Ovary (tissue), 3 donors: ENCODE measurements at regions not wholly inside any gene's neighbourhood (a gene's known extent, or its start where the extent isn't known, plus 50 kb on each side); places are given as distances from the start of the nearest gene placed in this dataset.

Experiments
- EP300 ChIP-seq: sonication (generic); formaldehyde crosslinking; IDR thresholded peaks from one replicate; pipeline ENCODE4 v1.6.1; 2017; ENCODE audit warnings: antibody characterized with exemption
- TF ChIP-seq, protein P1 (sequence below), 3 donors: fragments of 450-650 bp in 2 of 3; fragments of 200-600 bp in 1 of 3; IDR thresholded peaks; one replicate each; pipeline versions ENCODE4 v1.5.1 to v1.8.0; 2016 to 2022; ENCODE audit warnings: antibody characterized with exemption in 3 of 3, mild to moderate bottlenecking in 1 of 3
- donor health status: DM: no; HTN: no; CAD: no.

DNA sequence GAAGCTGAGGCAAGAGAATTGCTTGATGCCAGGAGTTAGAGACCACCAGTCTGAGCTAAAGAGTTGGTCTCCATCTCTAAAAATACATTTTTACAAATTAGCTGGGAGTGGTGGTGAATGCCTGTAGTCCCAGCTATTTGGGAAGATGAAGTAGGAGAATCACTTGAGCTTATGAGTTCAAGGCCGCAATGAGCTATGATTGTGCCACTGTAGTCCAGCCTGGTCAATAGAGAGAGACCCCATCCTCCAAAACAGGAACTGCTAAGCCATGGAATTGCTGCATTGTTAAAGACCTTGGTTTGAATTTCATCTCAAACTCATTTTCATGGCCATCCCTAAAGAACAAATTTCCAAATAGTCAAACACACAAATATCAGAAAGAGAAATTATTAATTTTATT is 113.9 kb upstream of the AGTR1 start:
- TF ChIP-seq, protein P1, sequence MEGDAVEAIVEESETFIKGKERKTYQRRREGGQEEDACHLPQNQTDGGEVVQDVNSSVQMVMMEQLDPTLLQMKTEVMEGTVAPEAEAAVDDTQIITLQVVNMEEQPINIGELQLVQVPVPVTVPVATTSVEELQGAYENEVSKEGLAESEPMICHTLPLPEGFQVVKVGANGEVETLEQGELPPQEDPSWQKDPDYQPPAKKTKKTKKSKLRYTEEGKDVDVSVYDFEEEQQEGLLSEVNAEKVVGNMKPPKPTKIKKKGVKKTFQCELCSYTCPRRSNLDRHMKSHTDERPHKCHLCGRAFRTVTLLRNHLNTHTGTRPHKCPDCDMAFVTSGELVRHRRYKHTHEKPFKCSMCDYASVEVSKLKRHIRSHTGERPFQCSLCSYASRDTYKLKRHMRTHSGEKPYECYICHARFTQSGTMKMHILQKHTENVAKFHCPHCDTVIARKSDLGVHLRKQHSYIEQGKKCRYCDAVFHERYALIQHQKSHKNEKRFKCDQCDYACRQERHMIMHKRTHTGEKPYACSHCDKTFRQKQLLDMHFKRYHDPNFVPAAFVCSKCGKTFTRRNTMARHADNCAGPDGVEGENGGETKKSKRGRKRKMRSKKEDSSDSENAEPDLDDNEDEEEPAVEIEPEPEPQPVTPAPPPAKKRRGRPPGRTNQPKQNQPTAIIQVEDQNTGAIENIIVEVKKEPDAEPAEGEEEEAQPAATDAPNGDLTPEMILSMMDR (IDR thresholded peaks at IDR 0.05), result no peak
- no peak for TF ChIP-seq EP300
